GM21786 (cell line): ENCODE measurements at regions not wholly inside any gene's neighbourhood (a gene's known extent, or its start where the extent isn't known, plus 50 kb on each side); places are given as distances from the start of the nearest gene placed in this dataset.

ENCODE experiments used
- ATAC-seq: cut with Tn5 transposase; IDR thresholded peaks from one replicate; pipeline ENCODE4 v1.9.1; 2021; ENCODE audit not compliant: unreplicated experiment

GRCh38 chr20:11331096-11331495 is 586.6 kb upstream of the BTBD3 start:
- no peak for ATAC-seq

- no peak for ATAC-seq
Observed at GRCh38 chr20:11332381-11332780, 585.3 kb upstream of the BTBD3 start.

GRCh38 chr20:11333634-11334033 is 584.1 kb upstream of the BTBD3 start:
- ATAC-seq: no peak

GRCh38 chr20:11337361-11338130 is 580.1 kb upstream of the BTBD3 start:
- ATAC-seq: no peak

GRCh38 chr20:11338496-11339306 is 579.0 kb upstream of the BTBD3 start:
- ATAC-seq: no peak

- ATAC-seq: no peak
Observed at GRCh38 chr20:11344939-11345338, 572.8 kb upstream of the BTBD3 start.

- ATAC-seq: no peak
Observed at GRCh38 chr20:11347738-11348137, 570.0 kb upstream of the BTBD3 start.

GRCh38 chr20:11350126-11351005 is 567.3 kb upstream of the BTBD3 start:
- no peak for ATAC-seq

GRCh38 chr20:11352041-11352440 is 565.7 kb upstream of the BTBD3 start:
- no peak for ATAC-seq

- ATAC-seq: no peak
Observed at GRCh38 chr20:11354846-11355245, 562.8 kb upstream of the BTBD3 start.

- ATAC-seq: no peak
Observed at GRCh38 chr20:11355345-11355744, 562.3 kb upstream of the BTBD3 start.

GRCh38 chr20:11356061-11356460 is 561.6 kb upstream of the BTBD3 start:
- no peak for ATAC-seq

GRCh38 chr20:11362450-11362849 is 555.2 kb upstream of the BTBD3 start:
- no peak for ATAC-seq

GRCh38 chr20:11364736-11365135 is 553.0 kb upstream of the BTBD3 start:
- ATAC-seq: no peak

GRCh38 chr20:11366660-11367059 is 551.0 kb upstream of the BTBD3 start:
- ATAC-seq: no peak

- no peak for ATAC-seq
Observed at GRCh38 chr20:11368499-11368898, 549.2 kb upstream of the BTBD3 start.

- ATAC-seq: no peak
Observed at GRCh38 chr20:11368965-11369711, 548.6 kb upstream of the BTBD3 start.

GRCh38 chr20:11371831-11372230 is 545.9 kb upstream of the BTBD3 start:
- ATAC-seq: no peak

- no peak for ATAC-seq
Observed at GRCh38 chr20:11372876-11373790, 544.6 kb upstream of the BTBD3 start.

GRCh38 chr20:11375335-11375734 is 542.4 kb upstream of the BTBD3 start:
- no peak for ATAC-seq
